ENCODE measurements at regions not wholly inside any gene's neighbourhood (a gene's known extent, or its start where the extent isn't known, plus 50 kb on each side); places are given as distances from the start of the nearest gene placed in this dataset.

GRCh38 chr3:63046152-63046551 lies 170.9 kb upstream of the CADPS start:
- TF ChIP-seq CTCF (conservative IDR thresholded peaks at IDR 0.05; ENCODE audit: low read depth, low read length) (no peak), EZH2 (IDR thresholded peaks at IDR 0.05; ENCODE audit: low read length, unreplicated experiment) (no peak)

All from PC-3 (cell line).